HG03097 (cell line): ENCODE measurements at regions not wholly inside any gene's neighbourhood (a gene's known extent, or its start where the extent isn't known, plus 50 kb on each side); places are given as distances from the start of the nearest gene placed in this dataset.

Experiments
- ATAC-seq: cut with Tn5 transposase; IDR thresholded peaks from one replicate; pipeline ENCODE4 v1.9.1; 2021; ENCODE audit not compliant: unreplicated experiment, low FRiP score

DNA sequence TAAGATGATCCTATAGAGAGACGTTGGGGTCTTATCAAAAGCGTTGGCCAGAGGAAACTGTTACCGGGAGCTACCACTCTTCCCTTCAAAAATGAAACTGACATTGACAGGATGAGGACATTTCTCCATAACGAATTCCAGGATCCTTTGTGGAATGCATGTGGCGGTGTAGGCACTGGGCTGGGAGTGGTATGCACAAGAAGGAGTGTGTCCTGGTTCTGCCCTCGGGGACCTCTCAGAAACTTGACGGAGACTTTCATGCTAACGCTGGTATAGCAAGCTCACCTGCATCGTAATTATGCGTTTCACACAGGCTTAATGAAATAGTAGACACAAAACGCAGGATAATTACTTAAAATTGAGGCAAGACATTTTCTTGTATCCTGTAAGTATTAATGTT is 441.1 kb downstream of the FGF9 start:
- ATAC-seq, result no peak

DNA sequence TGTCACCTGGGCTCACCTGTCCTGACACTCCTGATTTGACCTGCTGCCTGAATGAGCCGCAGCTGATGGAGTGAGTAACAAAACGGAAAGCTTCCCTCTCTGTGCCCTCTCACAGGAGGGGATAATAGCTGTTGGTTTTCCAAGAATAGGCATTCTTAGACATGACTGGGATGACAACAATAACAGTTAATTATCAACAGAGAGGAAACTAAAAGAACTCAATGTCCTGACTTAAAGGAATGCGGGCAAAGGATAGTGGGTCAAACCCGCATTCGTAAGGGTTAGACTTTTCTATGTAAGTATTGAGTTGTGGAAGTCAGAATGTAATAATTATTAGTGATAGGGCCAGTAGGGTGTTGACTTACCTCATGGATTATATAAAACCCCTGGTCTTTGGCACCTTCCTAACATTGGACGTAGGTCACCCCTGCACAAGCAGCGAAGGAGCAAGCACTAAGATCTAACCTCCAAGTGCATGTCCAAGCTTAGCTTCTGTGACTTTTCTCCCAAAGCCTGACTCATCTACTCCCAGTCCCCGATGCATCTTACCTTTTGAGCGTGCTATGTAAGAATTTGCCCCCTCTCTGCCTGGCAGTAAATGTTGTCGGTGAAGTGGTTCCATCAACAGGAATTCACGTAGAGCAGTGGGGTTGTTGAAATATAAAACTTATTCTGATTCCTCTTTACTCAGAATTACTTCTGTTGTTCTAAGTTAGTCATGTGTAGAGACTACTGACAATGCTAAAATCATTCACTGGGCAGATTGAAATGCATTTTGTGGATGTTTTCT is 442.3 kb downstream of the FGF9 start:
- ATAC-seq, result no peak

DNA sequence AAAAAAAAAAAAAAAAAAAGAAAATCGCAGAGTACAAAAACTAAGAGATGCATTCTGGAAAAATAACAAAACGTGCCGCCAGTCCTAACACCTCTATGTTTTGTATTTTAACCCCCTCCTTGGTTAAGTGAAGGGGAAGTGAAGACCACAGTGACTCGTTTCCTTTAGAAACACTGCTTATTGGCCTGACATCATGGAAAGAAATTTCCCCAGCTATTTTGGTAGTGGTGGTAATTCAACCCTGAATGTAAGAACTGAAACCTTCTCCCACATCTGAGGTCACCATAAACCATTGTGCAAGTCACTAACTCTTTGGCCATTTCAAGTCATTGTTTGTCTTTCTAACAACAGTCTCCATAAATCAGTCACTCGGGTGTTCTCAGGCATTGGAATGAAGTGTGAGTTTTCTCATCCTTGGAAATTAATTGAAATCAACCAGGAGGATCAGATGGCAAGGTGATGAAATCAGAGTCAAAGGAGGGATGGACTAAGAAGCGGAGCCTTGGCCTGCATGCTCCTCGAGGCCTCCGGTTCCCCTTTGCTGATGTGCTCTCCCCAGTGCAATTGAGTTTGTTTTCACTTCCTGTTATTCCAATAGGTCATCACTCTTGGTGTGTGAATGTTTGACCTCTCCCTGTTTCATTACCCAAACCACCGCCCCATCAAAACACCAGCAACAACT is 443.9 kb downstream of the FGF9 start:
- peak; percentile 86 for ATAC-seq

DNA sequence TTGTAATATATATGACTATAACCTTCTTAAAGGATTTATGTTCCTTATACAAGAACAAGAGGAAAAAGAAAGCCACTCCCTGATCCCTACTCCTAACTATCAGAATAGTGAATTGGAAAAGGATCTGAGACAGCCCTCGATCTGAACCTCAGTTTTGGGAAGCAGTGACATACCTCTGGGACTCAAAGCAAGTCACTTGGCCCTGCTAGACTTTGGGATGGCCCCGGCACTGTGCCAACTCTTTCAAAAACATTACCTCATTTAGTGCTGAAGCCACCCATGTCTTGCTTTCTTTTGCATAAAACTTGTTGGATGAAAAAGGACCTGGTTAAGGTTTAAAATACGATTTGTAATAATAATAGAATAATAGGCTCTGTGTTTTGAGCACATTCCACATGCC is 447.3 kb downstream of the FGF9 start:
- no peak for ATAC-seq

DNA sequence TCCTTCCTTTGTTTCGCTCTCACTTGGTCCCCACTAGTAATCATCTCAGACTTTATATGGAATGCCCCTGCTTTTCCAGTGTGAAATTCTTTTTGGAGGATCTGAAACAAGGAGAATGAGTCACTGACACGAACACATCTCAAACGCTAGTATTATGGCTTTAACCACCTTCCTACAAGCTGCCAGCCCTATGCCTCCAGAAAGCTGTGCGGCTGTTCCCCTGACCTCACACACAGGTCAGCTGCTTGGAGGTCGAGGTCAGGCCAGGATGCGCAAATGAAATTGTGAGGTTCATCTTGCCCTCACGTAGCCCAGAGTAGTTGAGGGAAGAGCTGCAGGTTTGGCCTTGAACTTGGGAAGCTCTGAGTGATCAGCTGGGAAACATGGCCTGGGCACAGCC is 449.8 kb downstream of the FGF9 start:
- no peak for ATAC-seq

DNA sequence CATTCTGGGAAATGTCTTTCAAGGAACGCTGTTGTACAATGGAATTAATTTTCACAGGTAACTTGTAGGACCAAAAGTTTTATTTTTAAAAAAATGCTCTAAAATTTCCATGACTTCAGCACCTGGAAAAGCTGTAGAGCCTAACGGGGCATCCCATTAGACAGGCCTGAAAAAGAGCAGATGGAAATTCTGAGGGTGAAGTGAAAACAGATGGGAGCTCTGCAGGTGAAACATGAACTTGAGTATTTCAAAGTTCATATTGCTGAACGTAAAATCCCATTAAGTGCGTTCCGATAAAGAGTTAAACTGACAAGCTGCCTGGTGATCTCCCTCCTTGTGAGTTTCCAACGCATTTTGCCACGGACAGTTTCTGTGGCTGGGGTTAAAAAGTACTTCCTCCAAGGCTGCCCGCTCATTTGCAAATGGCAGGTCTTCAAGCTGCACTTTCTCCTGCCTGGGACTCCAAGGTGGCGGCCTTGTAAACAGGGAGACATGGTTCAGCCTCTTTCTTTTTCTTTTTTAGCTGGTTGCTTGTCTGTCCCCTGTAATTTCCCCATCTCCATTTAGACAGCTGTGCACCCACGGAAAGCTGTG is 450.4 kb downstream of the FGF9 start:
- ATAC-seq, result no peak

DNA sequence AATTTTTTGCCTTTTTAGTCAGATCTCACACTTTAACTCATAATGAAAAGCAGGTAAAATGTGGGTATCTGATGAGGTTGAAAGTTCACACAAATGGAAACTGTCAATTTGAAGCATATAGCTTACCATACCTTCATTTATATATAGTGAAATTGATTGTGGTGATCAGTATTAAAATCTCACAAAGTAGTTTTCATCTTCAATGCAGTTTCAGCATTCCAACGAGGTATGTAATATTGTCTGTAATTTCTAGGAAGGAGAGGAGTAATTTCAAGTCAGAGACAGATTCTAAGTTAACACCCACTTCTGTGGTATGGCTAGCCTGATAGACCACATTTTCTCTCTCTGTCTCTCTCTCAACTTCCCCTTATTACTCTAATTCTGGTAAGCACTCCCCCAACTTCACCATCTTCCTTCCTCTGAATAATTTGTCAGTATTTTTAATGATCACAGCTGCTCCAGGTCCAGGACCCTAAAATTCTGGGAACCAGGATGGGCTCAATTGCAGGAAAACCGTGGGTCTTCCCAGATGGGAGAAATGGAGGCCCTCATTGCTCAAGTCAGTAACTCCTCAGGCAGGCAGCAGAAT is 455.7 kb downstream of the FGF9 start:
- ATAC-seq, result peak; percentile 82

DNA sequence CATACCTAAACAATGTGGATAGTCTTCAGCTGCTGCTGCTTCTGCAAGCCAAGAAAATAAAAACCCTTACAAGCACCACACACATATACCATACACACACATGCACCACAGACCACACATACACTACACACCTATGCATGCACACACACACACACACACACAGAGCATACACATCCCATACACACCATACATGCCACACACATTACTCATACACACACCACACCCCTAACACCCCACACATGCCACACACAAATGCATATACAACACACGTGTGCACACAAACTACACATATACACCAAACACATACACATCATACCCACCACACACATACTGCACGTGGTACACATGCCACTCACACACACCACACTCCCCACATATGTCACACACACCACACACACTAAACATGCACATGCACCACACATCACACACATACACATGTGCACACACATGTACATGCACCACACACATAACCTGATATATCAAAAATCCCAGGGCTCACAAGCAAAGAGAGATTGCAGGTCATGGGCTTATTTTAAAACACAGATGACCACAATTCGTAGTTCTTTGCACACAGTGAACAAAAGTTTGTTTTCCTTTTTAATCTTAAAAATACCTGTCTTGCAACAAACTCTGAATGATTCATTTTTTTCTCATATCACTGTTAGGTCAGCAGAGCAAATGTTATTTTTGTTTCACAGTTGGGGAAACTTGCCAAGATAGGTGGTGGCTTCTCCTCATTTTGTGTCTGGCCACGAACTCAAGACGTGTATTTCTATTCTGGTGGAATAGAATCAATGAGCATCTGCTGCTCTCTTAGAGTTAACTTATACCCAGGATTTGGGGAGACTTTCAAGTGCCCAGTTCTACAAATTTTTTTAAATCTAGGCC is 456.6 kb downstream of the FGF9 start:
- no peak for ATAC-seq

DNA sequence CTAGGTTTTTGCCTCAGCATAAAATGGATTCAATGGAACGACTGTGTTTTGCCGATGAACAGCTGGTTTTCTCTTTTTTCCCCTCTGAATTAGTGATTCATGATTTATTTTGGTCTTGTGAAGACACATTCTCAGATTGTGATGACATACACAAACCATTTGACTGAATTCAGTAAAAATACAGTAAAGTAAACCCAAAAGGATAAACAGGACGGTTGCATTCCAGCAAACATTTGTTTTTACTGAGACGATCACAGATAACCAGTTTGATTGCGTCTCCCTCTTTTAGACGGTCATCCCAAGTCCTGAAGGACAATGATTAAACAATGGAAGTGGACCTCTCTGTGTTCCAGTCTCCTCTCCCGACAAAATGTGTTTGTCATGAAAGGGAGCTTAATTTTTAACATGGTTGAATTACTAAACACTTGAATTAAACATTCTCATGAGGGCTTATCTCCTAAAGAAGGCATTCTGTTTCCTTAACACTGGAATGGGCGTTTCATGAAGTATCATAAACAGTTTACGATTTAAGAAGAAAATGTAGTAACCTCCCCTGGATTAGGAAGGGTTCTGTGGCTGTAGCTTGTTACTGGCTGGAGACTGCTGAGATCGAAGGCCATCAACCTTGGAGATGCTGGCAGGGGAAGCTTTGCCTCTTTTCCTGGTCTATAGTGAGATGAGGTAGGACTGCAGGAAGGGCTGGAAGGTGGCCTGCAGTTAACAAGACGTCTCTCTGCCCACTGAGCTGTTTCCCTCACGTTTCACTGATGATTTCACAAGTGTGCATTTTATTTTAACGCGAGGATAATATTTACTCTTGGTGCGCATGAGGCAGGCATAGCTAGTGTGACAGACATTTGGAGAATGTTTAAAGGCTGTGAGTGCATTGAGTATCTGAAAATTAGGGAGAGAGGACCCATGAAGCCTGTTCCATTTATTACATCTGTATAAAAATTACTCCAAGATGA is 457.9 kb downstream of the FGF9 start:
- ATAC-seq, result no peak

DNA sequence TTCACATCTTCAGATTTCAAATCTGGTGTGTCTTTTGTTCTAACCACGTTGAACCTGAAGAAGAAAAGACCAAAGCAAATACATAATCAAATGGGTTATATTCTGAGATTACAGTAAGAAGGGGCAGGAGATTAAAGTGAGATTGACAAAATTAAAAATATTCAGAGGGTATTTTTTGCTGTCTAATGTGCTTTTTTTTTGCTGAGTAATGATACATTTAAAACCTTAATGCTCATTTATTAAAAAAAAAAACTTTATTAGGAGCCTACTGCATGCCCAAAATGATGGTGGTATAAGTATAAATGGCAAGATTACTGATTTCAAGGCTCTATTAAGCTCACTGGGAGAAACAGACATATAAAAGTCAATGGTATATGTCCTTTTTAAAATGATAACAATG is 459.4 kb downstream of the FGF9 start:
- ATAC-seq, result no peak

DNA sequence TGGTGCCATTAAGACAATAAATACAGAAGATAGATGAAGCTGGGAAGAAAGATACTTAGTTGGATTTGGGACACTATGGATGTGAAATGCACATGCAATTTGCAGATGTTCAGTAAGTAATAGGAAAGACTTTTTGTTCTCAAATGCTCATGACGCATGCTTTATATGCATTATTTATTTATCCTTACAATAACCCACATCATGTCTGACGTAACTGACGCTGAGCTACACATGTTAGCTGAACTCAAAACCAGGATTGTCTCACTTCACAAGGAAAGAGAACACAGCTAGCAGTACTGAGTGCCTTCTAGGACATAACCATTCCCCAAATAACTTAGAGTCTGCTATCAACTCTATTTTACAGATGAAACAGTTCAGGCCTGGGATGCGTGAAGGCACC is 463.4 kb downstream of the FGF9 start:
- ATAC-seq, result no peak

DNA sequence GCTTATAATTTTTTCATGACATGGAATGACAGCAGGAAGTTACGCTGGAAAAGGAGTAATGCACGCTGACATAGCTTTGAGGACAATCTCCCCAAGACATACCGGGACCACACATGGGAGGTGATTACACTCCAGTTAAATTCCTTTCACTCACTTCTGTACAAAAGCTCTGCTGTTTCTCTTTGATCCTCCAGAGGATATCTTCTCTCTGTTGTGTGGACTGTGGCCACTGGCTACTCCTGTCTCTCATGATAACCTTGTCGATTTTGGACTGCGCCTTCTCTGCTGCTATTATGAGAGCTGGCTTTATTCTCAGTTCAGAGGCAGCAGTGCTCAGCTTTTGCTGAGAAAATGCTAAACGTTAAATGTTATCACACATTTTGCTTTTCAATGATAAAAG is 464.6 kb downstream of the FGF9 start:
- ATAC-seq, result no peak

DNA sequence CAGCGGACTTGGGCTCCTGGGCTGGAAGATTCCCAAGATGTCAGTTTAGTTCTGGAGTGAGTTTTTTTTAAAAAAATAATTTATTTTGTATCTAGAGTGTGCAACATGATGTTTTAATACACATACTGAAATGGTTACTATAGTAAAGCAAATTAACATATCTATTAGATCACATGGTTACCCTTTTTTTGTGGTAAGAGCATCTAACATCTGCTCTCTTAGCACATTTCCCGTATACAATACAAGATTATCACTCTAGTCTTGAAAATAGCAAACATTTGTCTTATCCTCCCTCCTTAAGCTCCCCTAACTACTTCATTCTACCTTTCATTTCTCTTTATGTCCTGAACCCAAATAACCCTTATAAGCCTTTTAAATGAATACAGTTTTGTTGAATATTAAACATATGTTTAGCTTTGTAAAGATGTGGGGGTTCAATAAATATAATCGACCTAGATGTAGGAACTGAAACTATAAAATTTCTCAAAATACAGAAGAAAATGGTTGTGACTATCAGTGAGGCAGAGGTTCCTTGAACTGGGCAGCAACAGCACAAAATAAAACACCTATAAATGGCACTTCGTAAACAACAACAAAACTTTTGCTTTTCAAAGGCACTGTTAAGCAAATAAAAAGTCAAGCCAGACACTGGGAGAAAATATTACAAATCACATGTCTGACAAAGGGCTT is 466.6 kb downstream of the FGF9 start:
- ATAC-seq, result no peak

DNA sequence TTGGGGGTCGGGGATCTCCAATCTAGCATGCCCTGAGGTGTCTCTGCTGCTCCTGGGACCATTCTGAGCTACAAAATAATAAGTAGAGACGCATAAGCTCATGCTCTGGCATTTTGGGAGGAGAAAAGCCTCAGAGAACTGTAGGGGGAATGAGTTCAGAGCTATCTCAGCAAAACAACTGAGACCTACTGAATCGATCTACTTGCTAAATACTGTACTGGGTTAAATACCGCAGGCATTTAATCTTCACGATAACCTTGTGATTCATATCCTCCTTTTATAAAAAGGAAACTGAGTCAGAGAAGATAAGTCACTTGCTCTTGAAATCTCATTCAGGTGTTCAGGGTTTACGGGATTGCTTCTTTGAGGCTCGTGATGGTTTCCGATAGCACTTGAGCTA is 468.1 kb downstream of the FGF9 start:
- ATAC-seq, result no peak

DNA sequence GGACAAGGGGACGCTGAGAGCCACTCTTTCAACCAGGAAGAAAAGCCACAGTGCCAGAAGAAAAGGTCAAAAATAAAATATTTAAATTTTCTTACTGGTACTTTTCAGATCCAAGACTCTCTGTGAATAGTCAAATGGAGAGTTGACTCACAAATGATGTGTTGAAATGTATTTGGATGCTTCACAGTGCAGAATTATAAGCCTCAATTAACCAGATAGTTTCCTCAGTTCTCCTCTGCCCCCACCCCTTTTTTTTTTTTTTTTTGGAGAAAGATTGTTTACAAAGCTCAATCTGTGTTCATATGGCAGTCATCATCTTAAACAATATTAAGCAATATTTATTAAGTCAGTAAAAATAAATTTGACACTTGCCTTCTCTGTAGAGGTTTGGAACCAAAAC is 470.8 kb downstream of the FGF9 start:
- ATAC-seq, result no peak

DNA sequence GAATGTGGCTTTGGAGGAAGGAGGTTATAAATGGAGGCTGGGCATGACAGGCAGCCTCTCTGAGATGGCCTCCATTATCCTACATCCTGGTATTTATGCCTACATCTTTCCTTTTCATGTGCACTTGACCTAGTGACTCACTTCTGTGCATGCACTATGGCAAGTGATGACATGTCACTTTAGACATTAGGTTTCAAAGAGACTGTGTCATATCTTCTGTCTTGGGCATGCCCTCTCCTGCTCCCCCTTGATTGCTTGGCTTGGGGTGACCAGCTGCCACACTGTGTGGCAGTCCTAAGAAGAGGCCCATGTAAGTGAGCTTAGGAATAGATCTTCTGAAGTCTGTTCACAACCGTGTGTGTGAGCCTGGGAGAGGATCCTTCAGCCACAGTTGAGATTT is 472.8 kb downstream of the FGF9 start:
- no peak for ATAC-seq

DNA sequence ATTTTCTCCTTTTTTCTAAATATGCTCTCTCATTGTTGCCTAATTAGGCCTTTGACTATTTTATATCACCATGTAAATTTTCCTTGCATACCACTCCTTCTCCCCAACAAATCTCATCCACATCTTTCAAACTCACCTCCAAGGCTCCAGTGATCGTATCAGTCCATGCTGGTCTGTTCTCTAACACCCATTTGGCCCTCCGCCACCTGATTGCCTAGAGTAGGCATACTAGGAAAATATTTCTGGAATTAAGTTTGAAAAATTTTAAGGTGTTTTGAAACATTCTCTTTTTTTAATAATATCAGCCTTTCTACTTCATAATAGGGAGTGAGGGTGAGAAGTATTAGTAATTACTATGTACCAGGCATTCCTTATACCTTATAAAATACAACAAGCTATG is 473.9 kb downstream of the FGF9 start:
- ATAC-seq, result no peak

DNA sequence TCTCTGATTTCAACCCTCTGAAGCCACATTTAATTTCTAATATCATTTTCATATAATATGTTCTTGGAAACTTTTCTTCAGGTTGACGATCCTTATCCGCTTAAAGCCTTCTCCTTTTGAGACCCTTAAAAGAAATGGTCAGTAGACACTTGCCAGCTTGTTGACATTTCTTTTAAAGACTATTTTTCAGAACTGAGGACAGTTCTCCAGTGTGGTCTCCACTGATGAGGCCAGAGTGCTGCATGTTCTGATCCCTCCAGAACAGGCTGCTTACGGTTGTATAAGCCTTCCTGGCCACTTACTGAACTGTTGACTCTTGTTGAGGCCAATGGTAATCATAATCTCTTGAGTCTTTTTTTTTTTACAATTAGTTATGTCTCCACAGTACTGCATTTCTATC is 477.3 kb downstream of the FGF9 start:
- no peak for ATAC-seq

DNA sequence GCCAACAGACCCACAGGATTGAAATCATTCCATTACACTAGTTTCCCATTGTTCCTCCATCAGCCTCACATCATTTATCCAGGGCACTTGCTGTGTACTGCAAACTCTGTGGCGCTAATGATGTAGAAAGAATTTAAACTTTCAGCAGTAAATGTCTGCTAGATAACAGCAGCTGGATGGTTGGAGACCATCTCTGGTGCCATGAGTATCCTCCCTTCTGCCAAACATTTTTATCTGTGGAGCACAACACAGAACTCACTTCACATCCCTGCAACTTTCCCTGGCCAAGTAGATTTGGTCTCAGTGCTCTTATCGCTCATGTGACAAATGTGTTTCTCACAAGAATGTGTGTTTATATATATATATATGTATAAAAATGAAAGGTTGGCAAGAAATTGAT is 481.9 kb downstream of the FGF9 start:
- no peak for ATAC-seq
